ENCODE measurements at regions not wholly inside any gene's neighbourhood (a gene's known extent, or its start where the extent isn't known, plus 50 kb on each side); places are given as distances from the start of the nearest gene placed in this dataset.

DNA sequence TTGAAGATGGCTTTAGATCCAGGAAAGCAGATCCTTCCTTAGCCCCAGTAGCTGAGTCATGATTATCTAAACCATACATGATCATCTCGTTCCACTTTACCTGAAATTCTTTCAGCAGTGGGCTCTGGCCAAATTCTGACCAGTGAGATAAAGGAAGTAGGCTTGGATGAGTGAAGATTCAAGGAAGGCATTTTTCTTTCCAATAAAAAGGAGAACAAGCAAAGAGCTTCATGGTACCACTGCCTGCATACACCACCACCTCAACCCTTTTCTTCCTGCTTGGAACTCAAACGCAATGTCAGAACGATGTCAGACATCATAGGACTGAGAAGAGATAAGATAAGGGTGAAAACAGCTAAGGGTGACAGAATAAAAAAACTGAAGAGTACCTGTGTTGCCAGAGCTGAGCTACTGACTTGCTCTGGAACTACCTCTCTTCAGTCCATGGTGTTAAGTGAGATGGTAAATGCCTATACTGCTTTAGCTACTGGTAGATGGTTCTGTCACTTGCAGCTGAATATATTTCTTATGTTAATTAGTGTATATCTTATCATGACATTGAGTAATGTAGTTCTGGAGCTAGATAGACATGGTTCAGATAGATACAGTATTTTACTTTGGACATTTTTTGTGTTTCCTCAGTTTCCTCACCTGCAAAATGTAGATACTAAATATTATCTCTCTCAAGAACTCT lies 58.7 kb upstream of the ACVR1 start:
- intact Hi-C loops (cut with micrococcal nuclease) (no loop called here), dilution Hi-C loops (cut with MboI; ENCODE audit: extremely low pct_ligation_motif_present, low sequenced_read_pairs) (no loop called here)
- Histone ChIP-seq H2AFZ (ENCODE audit: low read depth, low read length) (no peak overlapping the region), H3K27me3 (ENCODE audit: control insufficient read depth in 2 of 2, insufficient read depth in 2 of 2, low read length in 2 of 2) (peaks cover 0 to 1% of the 10 kb centered on the region in 2 experiments), H3K4me3 (replicated peaks in 1 of 3; ENCODE audit: insufficient read depth in 1 of 3, low read depth in 1 of 3, low read length in 3 of 3) (no peak overlapping the region), H3K4me2 (ENCODE audit: insufficient read depth, low read length) (no peak overlapping the region), H3K79me2 (ENCODE audit: control insufficient read depth, insufficient read depth, low read length) (no peaks in the 10 kb centered on the region), H3K27ac (ENCODE audit: insufficient read depth, low read depth, low read length) (no peak overlapping the region), H3K36me3 (ENCODE audit: control insufficient read depth in 2 of 2, extremely low read depth in 1 of 2, insufficient read depth in 2 of 2, low read length in 2 of 2) (no peaks in the 10 kb centered on the region), H4K20me1 (replicated peaks; ENCODE audit: control insufficient read depth, extremely low read depth, insufficient read depth, low read length) (no peaks in the 10 kb centered on the region), H3K9me3 (replicated peaks; ENCODE audit: control insufficient read depth, insufficient read depth, low read length) (no peaks in the 10 kb centered on the region), H3K9ac (replicated peaks; ENCODE audit: extremely low read depth, insufficient read depth, low read length) (no peak overlapping the region), H3K4me1 (ENCODE audit: control insufficient read depth, extremely low read depth, insufficient read depth, low read length) (no peaks in the 10 kb centered on the region), H3K9me1 (replicated peaks; ENCODE audit: control insufficient read depth, extremely low read depth, insufficient read depth, low read length) (no peaks in the 10 kb centered on the region)
- FAIRE-seq, result no peak
- no peak for DNase-seq (ENCODE audit: low read depth, low spot score)
- TF ChIP-seq MYC (IDR thresholded peaks at IDR 0.05; ENCODE audit: low read depth, low read length) (no peak), FOS (IDR thresholded peaks at IDR 0.05; ENCODE audit: borderline replicate concordance, insufficient read depth, low read length) (no peak), JUN (IDR thresholded peaks at IDR 0.05; ENCODE audit: borderline replicate concordance, insufficient read depth, insufficient read length, low read depth) (no peak), POLR2AphosphoS5 (IDR thresholded peaks at IDR 0.05; ENCODE audit: insufficient read depth, low read depth, low read length) (no peak), POLR2A (IDR thresholded peaks at IDR 0.05; ENCODE audit: low read depth, low read length) (no peak)
- TF ChIP-seq, protein P1, sequence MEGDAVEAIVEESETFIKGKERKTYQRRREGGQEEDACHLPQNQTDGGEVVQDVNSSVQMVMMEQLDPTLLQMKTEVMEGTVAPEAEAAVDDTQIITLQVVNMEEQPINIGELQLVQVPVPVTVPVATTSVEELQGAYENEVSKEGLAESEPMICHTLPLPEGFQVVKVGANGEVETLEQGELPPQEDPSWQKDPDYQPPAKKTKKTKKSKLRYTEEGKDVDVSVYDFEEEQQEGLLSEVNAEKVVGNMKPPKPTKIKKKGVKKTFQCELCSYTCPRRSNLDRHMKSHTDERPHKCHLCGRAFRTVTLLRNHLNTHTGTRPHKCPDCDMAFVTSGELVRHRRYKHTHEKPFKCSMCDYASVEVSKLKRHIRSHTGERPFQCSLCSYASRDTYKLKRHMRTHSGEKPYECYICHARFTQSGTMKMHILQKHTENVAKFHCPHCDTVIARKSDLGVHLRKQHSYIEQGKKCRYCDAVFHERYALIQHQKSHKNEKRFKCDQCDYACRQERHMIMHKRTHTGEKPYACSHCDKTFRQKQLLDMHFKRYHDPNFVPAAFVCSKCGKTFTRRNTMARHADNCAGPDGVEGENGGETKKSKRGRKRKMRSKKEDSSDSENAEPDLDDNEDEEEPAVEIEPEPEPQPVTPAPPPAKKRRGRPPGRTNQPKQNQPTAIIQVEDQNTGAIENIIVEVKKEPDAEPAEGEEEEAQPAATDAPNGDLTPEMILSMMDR (IDR thresholded peaks at IDR 0.05; ENCODE audit: extremely low read depth in 1 of 2, insufficient read depth in 1 of 2, low read depth in 1 of 2, low read length in 2 of 2), result no peak
- TF ChIP-seq, protein P2, sequence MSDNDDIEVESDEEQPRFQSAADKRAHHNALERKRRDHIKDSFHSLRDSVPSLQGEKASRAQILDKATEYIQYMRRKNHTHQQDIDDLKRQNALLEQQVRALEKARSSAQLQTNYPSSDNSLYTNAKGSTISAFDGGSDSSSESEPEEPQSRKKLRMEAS (IDR thresholded peaks at IDR 0.05; ENCODE audit: insufficient read depth, insufficient read length), result no peak
- no TSS peak for BruUV-seq (replicated peaks)
- CTCF ChIA-PET, result no interaction called here
- POLR2A ChIA-PET, result no interaction called here

Data from endothelial cell of umbilical vein (primary cell).